GM18498 (cell line): ENCODE measurements at regions not wholly inside any gene's neighbourhood (a gene's known extent, or its start where the extent isn't known, plus 50 kb on each side); places are given as distances from the start of the nearest gene placed in this dataset.
A peak's percentile ranks its signal among the peaks of the same experiment; 100 is the strongest.

Source experiments
- ATAC-seq: cut with Tn5 transposase; IDR thresholded peaks from one replicate; pipeline ENCODE4 v1.9.1; 2021; ENCODE audit warnings: mild to moderate bottlenecking, moderate library complexity; ENCODE audit not compliant: unreplicated experiment

DNA sequence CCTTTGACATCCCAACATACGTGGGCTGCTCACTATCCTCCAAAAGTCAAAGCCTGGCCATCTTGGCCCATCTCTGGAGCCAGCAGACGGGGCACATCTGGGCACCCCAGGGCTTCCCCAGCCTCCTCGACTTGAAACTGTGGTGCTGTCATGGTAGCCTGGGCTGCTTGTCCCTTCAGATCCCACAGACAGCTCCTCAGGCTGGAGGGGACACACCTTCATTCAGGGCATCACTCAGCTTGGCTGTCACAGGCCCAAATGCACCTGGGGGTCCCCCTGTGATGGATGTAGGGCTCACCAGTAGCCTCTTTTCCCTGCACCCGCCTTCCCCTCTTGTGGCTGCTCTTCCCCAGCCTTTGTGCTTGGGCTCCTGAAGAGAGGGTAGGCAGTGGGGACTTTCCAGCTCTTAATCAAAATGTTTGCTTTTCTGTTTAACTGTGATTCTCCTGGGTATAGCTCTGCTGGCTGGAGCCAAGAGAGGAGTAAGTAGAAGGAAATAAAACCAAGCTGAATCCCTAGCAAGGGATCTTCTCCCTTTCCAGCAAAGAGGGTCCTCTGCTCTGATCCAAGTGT, 92.3 kb downstream of the GYPC start:
- peak; percentile 34 for ATAC-seq

DNA sequence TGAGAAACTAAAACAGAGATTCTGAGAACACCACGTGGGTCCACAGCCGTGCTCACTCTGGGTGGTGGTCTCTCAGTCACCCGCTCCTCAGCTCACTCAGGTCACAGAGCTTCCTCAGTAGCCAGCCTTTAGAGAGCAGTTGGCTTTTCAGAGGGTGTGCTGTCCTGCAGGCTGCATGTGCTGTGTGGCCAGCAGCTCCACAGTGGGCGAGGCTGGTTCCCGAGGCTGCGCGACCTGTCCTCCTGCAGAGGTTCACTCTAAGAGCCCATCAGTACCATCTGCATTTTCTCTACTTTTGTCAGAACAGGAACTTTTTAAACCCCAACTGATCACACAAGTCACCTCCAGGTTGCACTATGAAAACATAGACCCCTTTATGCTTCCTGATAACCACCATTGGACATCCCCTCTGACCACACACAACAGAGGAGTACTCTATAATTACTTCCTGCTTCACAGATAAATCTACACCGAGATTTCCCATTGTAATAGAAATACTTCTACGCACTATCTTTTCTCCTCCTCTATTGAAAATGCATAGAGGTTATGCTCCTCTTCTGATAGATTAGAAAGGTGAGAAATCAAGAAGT, 93.1 kb downstream of the GYPC start:
- ATAC-seq, result peak; percentile 59

GRCh38 chr2:126749537-126749936, 93.6 kb downstream of the GYPC start:
- peak; percentile 47 for ATAC-seq

DNA sequence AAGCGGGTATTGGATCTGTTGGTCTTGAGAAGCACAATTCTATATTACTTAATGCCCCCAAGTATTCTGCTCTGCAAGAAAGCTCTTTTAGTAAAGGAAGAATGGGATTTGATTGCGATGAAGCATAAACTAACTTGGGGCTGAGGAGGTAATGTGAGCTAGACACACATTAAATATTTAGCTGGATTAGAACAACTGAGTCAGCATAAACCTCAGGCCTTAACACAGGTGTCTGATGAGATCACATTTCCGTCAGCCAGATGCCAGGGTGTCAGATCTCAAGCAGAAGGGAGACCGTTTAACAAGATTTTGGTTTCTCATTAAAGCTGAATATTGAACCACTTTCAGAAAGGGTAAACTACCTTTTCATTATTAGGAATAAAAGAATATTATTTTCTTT, 94.5 kb downstream of the GYPC start:
- ATAC-seq, result no peak

DNA sequence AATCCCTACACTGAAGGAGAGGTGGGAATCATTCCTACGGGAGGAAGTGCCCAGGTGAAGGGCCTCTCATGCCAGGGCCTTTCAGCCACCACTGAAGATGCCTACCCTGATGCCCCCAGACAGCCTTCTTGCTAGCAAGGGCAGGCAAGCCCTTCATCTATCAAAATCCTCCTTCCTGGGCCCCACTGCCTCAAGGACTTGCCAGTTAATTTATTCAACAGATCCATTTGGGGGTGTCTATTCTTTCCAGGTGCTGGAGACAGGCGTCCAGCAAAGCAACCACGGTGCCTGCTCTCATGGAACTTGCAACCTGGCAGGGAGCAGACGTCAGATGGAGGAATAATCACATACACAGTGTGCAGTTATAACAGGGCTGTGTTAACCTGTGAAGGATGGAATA, 95.5 kb downstream of the GYPC start:
- no peak for ATAC-seq

DNA sequence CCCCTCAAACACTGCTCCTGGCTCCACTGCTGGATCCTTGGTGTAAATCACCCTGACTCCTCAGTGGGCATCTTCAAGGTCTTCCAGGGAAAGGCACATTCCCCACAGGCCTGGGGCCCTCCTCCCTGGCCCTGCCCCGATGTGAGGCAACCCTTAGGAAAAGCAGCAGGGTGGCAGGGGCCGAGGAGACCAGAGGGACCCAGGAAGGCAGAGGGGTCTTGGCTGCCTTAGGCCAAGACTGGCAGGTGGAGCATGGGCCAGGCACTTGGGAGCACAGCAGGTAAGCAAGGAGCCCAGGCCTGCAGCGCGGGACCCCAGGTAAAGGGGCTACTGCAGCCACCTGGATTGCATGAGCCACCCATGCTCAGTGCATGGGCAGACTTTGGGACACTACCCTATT, 96.9 kb downstream of the GYPC start:
- no peak for ATAC-seq

GRCh38 chr2:126753501-126754212, 97.7 kb downstream of the GYPC start:
- ATAC-seq, result no peak

- ATAC-seq, result no peak
These were observed 98.5 kb downstream of the GYPC start for GRCh38 chr2:126754240-126755004.

GRCh38 chr2:126756125-126756524, 100.2 kb downstream of the GYPC start:
- ATAC-seq, result no peak

DNA sequence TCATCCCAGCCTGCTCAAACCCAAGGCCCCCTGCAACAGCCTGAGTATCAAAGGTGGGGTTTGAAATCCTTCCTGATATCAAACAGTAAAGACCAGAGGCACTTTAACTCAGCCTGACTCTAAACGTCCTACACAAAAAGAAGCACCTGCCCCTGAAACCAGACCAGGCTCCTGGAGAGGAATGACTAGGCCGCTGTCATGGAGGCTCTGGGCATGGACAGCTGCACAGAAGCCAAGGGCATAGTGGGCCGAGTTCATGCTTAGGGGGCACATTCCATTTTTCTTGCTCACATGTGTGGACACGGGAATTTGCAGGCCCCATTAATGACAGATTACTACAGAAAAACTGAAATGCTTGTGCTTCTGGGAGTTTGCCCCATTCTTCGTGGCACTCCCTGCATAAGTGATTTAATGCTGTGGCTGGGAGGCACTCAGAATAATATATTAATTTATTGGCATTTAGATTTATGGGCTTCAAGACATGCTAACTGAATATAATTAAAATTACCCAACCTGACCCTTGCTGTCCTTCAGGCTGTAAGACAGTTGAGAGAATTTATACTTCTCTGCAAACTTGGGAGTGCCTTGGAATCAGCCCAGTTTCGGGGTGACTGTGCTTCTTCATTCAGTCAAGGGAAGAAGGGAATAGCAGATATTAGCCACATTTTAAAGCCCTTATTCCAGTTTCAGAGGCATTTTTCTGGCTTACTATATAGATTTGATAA, 105.5 kb downstream of the GYPC start:
- ATAC-seq, result no peak

DNA sequence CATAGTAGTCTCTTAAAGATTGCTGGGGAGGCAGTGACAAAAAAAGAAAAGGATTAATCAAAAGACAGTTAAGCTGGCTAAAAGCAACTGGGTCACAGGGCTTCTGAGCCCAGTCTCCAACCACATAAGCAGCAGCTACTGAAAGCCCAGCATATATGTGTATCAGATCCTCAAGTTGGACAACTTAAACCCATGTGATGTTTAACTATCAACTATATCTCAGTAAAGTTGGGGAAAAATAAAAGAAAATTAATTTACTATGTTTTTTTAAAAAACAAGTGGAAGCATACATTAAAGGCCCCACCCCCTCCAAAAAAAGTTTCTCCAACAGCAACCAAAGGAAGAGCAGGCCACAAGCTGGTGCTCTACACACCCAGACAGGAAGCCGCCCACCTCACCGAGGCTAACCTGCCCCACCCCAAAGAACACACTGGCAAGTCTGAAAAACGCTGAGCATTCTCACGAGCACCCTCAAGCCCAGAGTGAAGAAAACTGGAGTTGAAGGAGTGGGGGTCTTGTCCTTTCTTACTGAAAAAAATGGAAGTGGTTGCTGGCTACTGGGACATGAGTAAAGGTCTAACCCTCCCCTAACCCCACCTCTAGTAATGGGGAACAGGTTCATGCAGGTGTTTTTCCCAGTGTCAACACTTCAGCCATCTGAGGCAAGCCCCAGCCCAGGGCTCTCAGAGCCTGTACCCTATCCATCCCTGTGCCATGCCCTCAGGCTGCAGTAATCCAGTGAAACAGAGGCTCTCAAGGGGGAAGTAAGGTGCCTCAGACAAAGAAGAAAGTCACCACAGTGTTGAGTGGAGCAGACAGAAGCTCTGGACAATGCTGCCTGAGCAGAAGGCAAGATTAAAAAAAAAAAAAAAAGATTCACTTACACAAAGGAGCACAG, 106.3 kb downstream of the GYPC start:
- peak; percentile 57 for ATAC-seq

DNA sequence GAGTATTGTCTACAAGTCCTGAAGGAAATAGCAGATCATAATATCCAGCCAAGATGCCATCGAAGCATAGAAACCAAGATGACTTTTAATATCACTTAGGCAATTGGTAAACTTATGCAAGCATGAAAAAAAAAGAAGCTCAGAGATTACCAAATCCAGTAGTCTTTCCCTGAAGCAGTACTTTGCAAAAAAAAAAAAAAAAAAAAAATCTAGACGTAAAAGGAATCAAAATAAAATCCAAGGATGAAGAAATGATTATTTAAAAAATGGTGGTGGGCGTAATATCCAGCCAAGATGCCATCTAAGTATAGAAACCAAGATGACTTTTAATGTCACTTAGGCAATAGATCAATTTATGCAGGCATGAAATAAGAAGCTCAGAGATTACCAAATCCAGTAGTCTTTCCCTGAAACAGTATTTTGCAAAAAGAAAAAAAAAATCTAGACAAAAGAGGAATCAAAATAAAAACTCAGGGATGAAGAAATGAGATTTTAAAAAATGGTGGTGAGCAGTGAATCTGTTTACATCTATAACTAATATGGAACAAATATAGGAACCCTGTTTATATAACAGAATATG, 108.8 kb downstream of the GYPC start:
- no peak for ATAC-seq

- no peak for ATAC-seq
These were observed 109.4 kb downstream of the GYPC start for GRCh38 chr2:126765395-126765794.

GRCh38 chr2:126766295-126766968, 110.5 kb downstream of the GYPC start:
- ATAC-seq, result no peak

- no peak for ATAC-seq
These were observed 111.0 kb downstream of the GYPC start for GRCh38 chr2:126766969-126767296.

GRCh38 chr2:126769118-126769517, 113.2 kb downstream of the GYPC start:
- ATAC-seq, result no peak

DNA sequence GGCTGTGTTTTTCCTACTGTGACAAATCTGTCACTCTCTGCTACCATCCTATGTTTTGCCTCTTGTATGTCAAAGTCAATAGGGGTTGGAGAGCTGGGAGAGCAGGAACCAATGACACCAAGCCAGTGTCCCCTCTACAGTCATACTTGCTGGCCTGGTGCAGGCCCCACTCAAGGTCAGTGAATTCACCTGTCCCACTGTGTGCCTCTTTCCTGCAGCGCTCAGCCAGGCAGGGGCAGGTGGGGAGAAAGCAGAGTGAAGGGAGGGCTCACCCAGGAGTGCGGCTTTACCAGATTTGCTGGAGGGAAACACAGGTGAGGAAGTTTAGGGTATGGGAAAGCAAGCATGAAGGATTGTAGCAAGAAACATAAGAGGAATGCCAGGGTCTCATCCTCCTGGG, 114.5 kb downstream of the GYPC start:
- no peak for ATAC-seq

DNA sequence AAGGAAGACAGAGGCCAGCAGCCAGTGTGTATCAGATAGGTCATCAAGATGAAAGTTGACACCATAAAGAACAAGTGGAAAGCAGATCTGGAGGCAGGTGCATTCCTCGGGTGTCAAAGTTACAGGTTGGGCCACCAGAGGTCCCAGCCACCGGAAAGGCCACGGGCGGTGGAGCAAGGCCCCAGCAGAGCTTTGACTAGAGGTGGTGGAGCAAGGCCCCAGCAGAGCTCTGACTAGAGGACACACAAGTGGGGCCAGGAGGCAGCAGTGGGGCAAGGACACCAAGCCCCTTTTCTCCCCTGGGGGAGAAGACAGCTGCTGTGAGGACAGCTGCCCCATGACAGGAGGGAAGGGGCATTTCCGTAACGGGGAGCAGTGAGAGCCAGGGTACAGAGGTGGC, 115.1 kb downstream of the GYPC start:
- ATAC-seq, result no peak

DNA sequence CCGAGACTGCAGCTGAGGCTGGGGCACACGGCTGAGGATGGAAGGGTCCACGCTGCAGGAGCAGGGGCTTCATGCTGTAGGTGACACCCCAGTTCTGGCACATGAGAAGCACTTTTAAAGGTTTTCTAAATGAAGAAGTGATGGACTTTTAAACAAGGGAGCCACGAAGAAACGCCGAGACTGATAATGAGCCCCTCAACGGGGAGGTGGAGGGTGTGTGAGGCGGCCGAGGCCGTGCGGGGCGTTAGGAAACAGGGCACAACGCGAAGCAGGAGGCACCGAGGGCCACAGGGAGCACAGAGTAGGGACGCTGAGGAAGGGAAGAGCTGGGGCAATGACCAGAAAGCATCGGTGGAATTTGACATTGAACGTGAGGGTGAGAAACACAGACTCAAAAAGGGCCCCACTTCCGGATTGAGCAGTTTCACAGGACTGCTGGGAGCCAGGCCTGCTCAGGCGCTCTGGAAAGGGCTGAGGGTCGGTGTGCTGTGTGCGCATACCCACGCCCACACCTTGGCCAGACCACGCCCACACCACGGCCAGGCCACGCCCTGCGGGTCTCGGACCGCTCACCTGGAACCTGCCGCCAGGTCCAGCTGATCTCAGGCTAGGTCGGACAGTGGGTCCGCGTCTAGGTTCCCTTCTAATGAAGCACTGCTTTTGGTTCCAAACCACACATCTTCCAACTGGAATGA, 115.7 kb downstream of the GYPC start:
- ATAC-seq, result no peak
